Cardiac fibroblast (primary cell): ENCODE measurements at regions not wholly inside any gene's neighbourhood (a gene's known extent, or its start where the extent isn't known, plus 50 kb on each side); places are given as distances from the start of the nearest gene placed in this dataset.

Source experiments
- DNase-seq, 2 donors: peaks; one replicate each; pipeline versions ENCODE4 v3.0.0 to v3.0.0-alpha.2; 2010; ENCODE audit warnings: low read depth in 2 of 2
- H3K4me3 ChIP-seq, 2 donors: replicated peaks in 1 of 2; 1 replicate in 1 of 2; 2 replicates in 1 of 2; pipeline ENCODE4 v1.5.1; 2011; ENCODE audit warnings: low read depth in 2 of 2, low read length in 2 of 2, mild to moderate bottlenecking in 2 of 2, moderate library complexity in 1 of 2
- TF ChIP-seq, protein P1 (sequence below): IDR thresholded peaks from one replicate; pipeline ENCODE4 v1.5.1; 2011; ENCODE audit warnings: low read depth, mild to moderate bottlenecking, low read length, inconsistent platforms

GRCh38 chr18:67682516-67682915 is 166.0 kb upstream of the DSEL start:
- DNase-seq = no peak
- TF ChIP-seq, protein P1, sequence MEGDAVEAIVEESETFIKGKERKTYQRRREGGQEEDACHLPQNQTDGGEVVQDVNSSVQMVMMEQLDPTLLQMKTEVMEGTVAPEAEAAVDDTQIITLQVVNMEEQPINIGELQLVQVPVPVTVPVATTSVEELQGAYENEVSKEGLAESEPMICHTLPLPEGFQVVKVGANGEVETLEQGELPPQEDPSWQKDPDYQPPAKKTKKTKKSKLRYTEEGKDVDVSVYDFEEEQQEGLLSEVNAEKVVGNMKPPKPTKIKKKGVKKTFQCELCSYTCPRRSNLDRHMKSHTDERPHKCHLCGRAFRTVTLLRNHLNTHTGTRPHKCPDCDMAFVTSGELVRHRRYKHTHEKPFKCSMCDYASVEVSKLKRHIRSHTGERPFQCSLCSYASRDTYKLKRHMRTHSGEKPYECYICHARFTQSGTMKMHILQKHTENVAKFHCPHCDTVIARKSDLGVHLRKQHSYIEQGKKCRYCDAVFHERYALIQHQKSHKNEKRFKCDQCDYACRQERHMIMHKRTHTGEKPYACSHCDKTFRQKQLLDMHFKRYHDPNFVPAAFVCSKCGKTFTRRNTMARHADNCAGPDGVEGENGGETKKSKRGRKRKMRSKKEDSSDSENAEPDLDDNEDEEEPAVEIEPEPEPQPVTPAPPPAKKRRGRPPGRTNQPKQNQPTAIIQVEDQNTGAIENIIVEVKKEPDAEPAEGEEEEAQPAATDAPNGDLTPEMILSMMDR = no peak
- no peak overlapping the region for H3K4me3 ChIP-seq

DNA sequence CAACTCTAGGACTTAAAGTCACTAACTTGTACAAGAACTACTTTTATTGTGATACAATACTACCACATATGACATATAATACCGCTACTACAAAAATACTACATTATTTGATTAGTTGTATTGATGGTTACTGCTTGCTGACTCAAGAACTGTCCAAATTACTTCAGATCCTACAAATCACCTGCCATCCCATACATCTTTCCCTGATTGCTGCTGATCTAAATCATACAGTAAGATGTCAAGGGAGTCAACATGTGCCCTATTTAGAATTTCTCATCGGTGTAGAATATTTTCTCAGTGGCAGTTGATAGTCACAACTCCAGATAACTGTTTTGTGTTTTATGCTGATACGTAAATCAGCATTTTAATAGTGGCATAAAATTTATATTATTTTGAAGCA is 161.0 kb upstream of the DSEL start:
- TF ChIP-seq, protein P1 = no peak
- H3K4me3 ChIP-seq = no peak overlapping the region
- DNase-seq = no peak

DNA sequence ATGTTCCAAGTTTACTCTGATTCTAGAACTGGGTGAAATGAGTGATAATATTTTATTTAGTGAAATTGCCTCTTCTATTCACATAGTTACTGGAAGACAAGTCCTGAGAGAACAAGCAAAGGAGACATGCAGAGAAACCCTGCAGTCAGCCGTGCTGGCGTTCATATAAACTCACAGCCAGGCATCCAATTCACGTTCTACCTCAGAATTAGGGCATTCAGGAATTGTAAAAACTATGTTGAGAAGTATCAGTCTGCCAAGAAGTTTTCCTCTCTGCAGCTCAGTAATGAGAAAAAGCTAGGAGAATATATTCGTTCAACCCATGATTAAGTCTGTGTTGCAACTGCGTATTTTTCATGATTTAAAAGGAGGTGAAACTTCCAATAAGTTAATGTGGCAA is 156.2 kb upstream of the DSEL start:
- TF ChIP-seq, protein P1 = no peak
- H3K4me3 ChIP-seq = no peak overlapping the region
- no peak for DNase-seq

DNA sequence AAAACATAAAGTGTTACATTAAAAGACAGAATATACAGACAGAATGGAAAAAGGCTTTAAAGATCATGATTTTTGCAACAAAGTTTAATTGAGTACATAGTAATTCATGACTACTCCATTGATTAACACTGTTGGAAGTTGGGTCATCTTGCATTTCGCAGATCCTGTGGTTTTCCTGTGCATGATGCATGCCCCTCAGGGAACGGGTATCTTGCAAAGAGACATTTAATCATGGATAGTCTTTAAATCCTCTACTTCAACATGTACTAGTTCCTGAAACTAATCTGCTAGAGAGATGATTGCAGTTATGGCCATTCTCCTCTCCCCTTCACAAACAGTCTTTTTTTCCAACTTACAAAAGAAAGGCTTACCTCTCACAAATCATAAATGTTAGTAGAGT is 155.6 kb upstream of the DSEL start:
- TF ChIP-seq, protein P1 = no peak
- peak; percentile 17 to 59 for DNase-seq
- H3K4me3 ChIP-seq = no peak overlapping the region

GRCh38 chr18:67670024-67670543 is 153.6 kb upstream of the DSEL start:
- DNase-seq = peak; percentile 79 to 94
- TF ChIP-seq, protein P1 = no peak
- H3K4me3 ChIP-seq = no peak overlapping the region

GRCh38 chr18:67665266-67665665 is 148.7 kb upstream of the DSEL start:
- DNase-seq = peak; percentile 10 to 83
- TF ChIP-seq, protein P1 = no peak
- no peak overlapping the region for H3K4me3 ChIP-seq

DNA sequence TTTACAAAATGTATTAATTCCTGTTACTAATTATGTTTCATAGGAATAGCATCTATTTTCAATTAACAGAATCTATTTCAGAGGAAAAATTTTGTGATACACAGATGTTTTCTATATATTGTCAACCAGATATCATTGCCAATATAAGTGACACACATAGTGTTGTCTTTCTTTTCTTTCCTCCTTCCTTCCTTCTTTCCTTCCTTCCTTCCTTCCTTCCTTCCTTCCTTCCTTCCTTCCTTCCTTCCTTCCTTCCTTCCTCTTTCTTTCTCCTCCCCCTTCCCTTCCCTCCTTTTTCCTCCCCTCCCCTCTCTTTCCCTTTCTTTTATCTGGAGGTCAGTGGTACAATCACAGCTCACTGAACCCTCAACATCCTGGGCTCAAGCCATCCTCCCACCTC is 146.5 kb upstream of the DSEL start:
- H3K4me3 ChIP-seq = no peak overlapping the region
- no peak for DNase-seq
- TF ChIP-seq, protein P1 = no peak
